Germinal center (tissue), 1 donor: ENCODE measurements at regions not wholly inside any gene's neighbourhood (a gene's known extent, or its start where the extent isn't known, plus 50 kb on each side); places are given as distances from the start of the nearest gene placed in this dataset.
"Not testable (repeated sequence)": the region's sequence is repeated elsewhere in the genome, so short reads cannot be mapped to it uniquely, and the experiment has no call there.

Experiments used
- DNase-seq: peaks from one replicate; pipeline ENCODE4 v3.0.0; 2012; ENCODE audit warnings: mixed read lengths, low spot score

GRCh38 chr5:159784993-159785392, 131.3 kb upstream of the ADRA1B start:
- no peak for DNase-seq

- DNase-seq: no peak
Observed at GRCh38 chr5:159785656-159786055, 130.6 kb upstream of the ADRA1B start.

- no peak for DNase-seq
Observed at GRCh38 chr5:159786201-159786600, 130.1 kb upstream of the ADRA1B start.

- DNase-seq: no peak
Observed at GRCh38 chr5:159786901-159787691, 129.2 kb upstream of the ADRA1B start.

- DNase-seq: no peak
Observed at GRCh38 chr5:159787837-159788236, 128.4 kb upstream of the ADRA1B start.

GRCh38 chr5:159788835-159789331, 127.4 kb upstream of the ADRA1B start:
- DNase-seq: no peak

- DNase-seq: no peak
Observed at GRCh38 chr5:159792180-159792579, 124.1 kb upstream of the ADRA1B start.

- DNase-seq: no peak
Observed at GRCh38 chr5:159797261-159797970, 118.9 kb upstream of the ADRA1B start.

GRCh38 chr5:159799701-159800100, 116.6 kb upstream of the ADRA1B start:
- no peak for DNase-seq

- DNase-seq: no peak
Observed at GRCh38 chr5:159800131-159800840, 116.0 kb upstream of the ADRA1B start.

GRCh38 chr5:159801303-159801702, 115.0 kb upstream of the ADRA1B start:
- DNase-seq: no peak

- DNase-seq: no peak
Observed at GRCh38 chr5:159802661-159803060, 113.6 kb upstream of the ADRA1B start.

GRCh38 chr5:159804121-159804520, 112.2 kb upstream of the ADRA1B start:
- no peak for DNase-seq

- no peak for DNase-seq
Observed at GRCh38 chr5:159805021-159805420, 111.3 kb upstream of the ADRA1B start.

GRCh38 chr5:159807135-159807534, 109.1 kb upstream of the ADRA1B start:
- not testable (repeated sequence) for DNase-seq

- no peak for DNase-seq
Observed at GRCh38 chr5:159807586-159807985, 108.7 kb upstream of the ADRA1B start.

GRCh38 chr5:159811712-159812111, 104.6 kb upstream of the ADRA1B start:
- no peak for DNase-seq

- not testable (repeated sequence) for DNase-seq
Observed at GRCh38 chr5:159812759-159813158, 103.5 kb upstream of the ADRA1B start.

- DNase-seq: no peak
Observed at GRCh38 chr5:159814222-159814621, 102.1 kb upstream of the ADRA1B start.

GRCh38 chr5:159814805-159815585, 101.3 kb upstream of the ADRA1B start:
- DNase-seq: no peak

- no peak for DNase-seq
Observed at GRCh38 chr5:159817262-159818029, 98.8 kb upstream of the ADRA1B start.
